GM18498 (cell line): ENCODE measurements at regions not wholly inside any gene's neighbourhood (a gene's known extent, or its start where the extent isn't known, plus 50 kb on each side); places are given as distances from the start of the nearest gene placed in this dataset.

Experiments
- ATAC-seq: cut with Tn5 transposase; IDR thresholded peaks from one replicate; pipeline ENCODE4 v1.9.1; 2021; ENCODE audit warnings: mild to moderate bottlenecking, moderate library complexity; ENCODE audit not compliant: unreplicated experiment

DNA sequence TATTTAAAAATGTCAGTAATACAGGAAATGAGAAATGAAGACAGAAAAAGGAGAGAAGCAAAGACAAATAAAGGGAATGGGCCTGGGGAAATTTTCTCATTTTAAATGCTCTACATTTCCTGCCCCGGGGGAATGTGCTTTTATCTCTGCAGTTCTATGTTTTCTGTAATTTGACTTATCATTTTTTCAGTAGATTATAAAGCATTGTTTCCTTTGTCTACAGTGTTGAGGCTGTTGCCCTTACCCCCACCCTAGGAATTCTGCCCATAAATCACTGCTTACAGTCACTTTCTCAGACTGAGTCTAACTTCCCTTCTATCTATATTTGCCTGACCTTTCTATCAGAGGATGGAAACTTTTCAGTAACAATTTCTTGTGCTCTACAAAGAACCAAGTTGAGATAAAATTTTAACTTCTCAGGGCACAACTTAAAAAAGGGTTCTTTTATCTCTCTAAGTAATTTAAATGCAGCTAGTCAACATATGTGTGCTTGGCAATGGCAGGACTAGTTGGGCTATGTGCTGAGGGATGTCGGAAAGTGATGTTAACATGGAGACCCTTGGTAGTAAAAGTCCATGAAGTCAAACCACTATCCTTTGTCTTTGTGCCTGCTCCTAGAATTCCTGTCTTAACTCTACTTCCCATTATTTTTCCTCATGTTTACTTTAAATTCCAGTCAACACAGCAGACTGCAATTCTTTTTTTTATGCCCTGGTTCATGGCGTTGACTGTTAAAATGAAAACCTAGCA lies 146.5 kb upstream of the MMADHC start:
- ATAC-seq, result no peak

DNA sequence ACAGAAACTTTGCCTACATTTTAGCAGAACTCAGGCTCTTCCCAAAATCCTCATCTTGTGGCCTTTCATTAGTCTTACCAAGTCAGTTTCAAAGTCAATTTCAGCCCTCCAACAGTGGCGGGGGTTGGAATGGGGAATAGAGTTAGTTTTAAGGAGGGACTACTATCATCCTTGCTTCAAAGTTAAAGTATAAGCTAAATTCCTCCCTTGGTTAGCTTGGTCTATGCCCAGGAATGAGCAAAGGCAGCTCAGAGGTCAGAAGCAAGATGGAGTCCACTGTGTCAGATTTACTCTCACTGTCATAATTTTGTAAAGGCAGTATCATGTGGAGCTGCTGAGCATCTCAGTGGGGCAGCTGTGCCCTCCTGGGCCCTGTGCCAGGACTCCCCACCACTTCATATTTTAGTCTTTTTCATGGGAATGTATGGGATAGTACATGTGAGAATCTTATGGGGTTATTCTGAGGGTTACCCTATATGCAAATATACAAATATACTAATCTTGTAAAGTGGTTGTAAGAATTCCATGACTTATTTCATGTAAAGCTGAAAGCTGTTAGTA lies 145.2 kb upstream of the MMADHC start:
- ATAC-seq, result no peak

DNA sequence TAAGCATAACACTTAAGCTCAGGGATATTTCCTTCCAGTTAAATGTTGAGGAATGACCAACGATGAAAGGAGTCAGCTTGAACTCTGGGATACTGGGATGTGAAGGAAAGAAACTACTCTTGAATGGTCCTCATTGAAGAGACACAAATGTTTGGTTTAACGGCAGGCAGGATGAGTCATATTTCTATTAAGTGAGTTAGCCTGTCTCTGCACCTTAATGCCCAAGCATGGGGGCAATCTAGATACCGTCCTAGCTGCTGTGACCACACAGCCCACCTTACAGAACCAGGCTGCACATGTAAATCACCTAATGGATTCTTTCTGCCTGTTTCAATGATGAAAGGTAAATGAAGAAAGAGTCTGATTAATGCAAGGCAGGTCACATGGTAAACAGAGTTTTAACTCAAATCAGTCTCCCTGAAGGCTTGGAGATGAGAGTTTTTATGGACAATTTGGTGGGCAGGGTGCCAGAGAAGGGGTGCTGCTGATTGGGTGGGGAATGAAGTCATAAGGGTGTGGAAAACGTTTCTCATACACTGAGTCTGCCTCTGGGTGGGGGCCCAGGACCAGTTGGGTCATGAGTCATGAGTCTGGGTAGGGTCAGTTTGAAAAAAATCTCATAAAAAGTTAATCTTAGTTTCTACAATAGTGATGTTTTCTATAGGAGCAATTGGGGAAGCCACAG lies 144.6 kb upstream of the MMADHC start:
- ATAC-seq, result no peak

DNA sequence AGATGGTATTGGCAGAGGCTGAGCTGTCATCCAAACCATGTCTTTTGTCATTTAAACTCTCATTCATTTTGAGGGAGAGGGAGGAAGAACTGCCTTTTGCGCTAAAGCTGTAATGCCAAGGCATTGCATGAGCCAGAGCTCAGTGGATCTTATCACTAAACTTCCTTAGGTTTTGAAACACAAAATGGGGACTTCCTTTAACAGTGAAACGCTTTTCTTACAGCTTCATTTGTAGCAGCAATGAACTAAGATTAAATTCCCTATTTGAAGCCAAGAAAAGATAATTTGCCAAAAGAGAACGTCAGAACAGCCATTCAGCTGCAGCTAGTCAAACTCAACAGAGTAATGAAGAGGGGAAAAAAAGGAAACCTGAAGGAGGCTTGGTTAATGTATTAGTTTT lies 143.5 kb upstream of the MMADHC start:
- ATAC-seq, result no peak

DNA sequence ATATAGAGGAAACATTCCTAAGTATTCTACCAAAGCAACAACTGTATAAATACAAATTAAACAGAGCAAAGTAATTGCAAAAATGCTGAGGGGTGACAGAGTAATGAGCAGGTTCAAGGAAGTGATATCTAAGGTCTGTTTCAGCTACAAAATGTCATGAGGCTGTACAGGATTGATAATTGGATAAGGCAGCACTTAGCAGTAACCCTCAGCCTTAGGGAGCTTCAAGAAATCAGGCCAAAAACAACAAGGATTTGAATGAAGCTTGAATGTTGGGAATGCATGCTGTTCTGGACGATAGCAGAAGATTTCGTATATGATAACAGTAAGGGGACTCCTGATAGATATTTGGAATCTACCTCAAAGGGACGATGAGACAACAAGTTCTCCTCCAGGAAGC lies 142.0 kb upstream of the MMADHC start:
- no peak for ATAC-seq

DNA sequence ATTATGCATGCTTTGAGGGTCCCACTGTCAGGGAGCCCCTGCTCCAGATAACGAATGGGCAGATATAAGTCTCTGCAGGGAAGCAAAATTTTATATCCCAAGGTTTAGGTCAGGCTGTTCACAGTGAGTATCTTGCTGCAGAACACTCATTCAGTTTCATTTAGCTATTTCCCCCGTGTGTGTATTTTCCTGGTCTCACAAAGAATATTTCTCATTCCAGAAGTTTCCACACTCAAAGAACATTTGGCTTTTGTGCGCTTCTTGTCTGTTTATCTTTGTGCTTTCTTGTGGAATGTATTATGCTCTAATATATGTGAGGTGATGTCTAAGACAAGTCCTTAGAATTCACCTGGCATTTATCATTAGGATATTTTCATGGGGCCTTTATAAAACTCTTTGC lies 140.4 kb upstream of the MMADHC start:
- no peak for ATAC-seq

DNA sequence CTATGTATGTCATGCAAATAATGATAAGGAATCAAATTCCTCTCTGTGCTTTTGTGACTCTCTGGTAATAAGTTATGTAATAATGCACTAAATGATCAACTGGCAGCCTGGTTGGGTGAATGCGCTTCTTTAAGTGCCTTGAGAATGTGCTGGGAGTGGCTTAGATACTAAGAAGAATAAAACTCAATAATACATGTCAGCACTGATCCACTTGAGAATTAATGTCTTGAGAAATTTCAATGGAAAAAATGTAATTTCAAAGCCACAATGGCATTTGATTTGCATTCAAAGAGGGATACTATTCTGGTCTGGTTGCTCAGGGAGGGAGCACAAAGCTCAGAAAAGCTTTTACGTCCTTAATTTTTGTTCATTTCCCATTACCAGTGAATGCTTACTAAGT lies 137.7 kb upstream of the MMADHC start:
- ATAC-seq, result no peak

DNA sequence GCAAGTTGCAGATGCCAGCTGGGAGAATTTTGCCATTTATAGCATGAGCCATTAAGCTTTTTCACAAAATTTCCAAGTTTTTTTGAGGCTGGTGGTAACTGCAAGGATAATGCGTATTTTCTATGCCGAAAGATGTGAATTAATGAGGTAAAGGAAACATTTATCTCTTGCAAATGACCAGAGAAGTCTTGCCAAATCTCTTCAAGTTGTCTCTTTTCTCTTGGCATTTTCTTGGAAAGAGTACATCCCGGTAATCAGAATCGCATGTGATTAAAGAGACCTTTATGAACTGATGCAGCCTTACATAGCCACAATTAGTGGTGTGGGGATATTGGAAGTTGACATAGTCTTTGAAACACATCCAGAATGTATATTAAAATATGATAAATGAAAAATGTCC lies 136.5 kb upstream of the MMADHC start:
- ATAC-seq, result no peak

DNA sequence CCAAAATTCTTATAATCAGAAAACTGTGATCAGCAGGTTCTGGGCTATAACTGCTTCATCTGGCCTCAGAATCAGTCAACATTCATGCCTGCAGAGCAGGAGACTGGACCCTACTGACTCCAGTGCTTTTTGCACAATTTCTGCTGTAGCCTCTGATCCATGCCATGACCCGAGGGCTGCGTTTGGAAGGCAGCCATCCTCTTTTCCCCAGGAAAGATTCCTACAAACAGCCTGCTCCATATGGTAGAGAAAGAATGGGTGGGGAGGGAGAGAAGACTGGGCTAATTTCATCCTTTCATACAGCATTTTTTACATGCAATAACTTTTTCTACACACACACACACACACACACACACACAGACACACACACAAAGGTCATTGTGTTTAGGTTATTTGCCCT lies 133.0 kb upstream of the MMADHC start:
- ATAC-seq, result no peak

DNA sequence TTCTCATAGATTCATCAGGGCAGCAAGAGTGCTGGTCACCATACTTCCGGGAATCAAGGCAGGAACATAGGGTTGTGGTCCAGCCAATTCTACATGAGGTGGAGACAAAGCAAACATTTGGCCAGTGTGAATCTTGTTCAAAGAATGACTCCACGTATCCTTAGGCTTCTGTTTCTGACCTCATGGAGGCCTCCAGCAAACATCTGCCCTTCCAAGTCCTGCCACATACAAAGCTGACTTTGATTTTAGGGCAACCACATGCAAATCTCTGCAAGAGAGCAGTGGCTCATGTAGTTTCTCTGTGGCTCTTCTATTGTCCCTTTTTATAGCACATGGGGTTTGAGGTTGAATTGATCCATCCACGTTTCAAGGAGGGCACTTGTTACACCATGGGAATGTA lies 132.1 kb upstream of the MMADHC start:
- ATAC-seq, result no peak

DNA sequence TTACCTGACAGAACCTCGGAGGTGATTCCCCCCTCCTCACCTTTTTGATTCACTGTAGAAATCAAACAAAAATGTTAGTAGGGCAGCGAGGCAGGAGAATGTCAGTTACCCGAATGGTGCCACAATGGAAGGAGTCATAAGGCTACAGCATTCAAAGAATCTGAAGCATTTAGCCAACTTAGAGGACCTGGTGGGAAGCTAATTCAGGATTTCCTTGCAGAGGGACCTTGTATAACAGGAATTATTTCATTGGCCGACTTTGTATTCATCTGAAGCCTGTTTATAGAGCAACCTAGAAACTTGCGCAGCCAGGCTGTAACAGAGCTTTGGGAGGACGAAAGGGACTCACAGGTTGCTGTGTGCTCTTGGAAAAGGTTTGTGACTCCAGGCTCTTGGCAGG lies 129.1 kb upstream of the MMADHC start:
- no peak for ATAC-seq

DNA sequence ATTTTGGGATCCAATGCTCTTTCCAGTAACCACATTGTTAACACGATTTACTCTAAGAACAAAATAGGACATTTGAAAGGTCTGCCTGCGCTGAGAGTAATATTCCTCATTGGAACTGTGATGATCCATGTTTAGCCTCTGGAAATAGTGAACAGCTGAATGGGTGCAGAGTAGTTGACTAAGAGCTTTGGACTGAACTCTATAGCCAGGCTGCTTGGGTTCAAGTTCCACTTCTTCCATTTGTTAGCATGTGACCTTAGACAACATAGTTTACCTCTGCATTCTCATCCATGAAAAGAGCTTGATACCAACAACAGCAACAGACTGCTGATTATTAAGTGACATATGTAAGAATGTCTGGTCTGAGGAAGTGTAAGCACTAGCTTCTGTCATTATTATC lies 128.3 kb upstream of the MMADHC start:
- ATAC-seq, result no peak

DNA sequence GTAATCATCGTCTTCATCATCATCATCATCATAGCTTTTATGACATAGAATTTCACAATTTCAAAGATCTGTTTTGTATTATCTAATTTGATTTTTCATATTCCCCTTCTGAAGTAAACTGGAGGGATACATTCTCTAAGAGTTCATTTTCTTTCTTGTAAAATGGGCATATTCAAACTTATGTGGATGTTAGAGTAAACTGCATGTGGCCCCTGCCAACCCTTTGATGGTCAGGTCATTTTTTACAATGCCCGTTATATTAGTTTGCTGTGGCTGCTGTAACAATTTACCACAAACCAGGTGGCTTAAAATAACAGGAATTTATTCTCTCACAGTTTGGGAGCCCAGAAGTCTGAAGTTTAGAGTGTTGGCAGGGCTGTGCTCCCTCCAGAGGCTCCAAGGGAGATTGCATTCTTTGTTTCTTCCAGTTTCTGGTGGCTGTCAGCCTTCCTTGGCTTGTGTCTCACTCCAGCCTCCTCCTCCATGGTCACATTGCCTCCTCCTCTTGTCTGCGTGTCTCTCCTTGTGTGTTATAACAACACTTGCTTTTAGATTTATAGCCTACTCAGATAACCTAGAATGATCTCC lies 127.5 kb upstream of the MMADHC start:
- ATAC-seq, result peak; percentile 75

DNA sequence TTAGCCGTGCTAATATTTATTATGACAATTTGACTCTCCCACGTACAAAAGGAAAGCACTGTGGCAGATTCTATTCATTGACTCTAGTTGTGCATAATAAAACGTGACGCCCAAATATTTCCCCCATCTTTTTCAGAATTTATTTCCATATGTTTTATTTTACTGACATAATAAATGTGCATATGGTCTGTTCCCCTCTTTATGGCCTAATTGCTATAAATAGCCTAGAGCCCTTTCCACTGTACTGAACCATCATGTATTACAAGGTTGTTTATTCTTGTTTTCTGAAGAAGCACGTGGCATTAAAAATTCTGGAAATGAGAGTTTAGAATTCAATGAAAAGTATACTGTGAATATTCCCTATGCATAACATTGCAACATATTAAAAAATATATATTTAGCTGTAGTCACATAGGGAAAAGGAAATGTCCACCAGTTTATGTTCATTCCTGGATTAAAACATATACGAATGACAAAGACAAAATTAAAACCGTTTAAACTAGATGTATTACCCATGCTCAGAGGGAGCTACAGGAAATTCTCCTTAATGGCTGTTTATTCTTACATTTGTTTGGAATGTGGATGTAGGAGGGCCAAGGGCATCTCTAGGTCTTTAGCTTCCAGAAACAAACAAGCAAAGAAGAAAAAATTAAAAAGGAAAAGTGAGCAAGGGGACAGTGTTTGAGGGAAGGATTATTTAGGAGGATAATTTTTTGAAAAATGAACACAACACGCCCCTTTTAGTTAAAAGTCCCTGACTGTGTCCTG lies 122.1 kb upstream of the MMADHC start:
- no peak for ATAC-seq

DNA sequence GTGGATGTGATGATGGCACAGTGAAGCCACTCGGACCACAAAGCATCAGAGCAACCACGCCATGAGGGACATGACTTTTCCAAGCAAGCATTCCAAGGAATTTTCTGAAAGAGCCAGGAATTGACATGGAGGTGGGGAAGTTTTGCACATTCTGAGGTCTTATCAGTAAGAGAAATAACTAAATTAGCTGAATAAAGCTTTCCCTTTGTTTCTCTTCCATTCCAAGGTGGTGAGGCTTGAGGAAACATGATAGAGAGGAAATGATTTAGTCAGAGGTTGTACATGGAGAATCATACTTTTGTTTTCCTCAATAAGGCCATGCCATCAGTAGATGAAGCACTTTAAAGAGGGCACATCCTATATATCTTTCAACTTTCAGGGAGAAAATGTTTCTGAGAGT lies 115.7 kb upstream of the MMADHC start:
- ATAC-seq, result no peak

DNA sequence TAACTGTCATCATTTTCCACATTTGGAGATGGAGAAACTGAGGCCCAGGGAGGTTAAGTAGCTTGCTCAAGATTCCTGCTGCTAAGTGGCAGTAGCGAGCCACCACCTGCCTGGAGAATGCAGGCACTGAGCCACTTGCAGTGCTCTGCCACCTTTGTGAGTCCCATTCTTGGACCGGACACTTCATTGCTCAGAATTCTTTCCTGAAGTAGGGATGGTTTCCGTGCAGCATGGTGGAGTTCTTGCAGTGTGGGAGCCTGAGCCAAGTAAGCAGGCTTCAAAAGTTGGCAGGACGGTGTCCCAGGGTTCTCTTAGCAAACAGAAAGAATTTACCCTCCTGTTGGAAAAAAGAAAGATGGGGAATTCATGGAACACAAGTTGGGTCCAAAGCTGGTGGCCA lies 115.0 kb upstream of the MMADHC start:
- no peak for ATAC-seq

DNA sequence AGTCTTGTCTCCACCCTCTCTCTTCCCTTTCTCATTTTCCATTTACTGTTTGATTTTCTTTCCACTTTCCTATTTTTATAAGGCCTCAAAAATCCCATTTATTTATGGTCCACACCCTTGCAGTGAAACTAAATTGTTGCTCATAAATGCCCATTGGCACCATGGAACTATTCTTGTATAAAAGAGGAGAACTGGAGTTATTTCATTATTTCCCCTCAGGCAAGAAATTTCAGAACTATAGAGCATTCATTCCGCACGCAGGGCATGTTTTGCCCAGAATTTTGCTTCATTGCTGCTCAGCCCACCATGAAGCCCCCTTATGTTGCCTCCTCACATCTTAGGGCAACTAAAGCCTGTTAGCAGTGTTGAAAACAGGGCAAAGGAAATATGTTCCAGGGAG lies 113.7 kb upstream of the MMADHC start:
- no peak for ATAC-seq

DNA sequence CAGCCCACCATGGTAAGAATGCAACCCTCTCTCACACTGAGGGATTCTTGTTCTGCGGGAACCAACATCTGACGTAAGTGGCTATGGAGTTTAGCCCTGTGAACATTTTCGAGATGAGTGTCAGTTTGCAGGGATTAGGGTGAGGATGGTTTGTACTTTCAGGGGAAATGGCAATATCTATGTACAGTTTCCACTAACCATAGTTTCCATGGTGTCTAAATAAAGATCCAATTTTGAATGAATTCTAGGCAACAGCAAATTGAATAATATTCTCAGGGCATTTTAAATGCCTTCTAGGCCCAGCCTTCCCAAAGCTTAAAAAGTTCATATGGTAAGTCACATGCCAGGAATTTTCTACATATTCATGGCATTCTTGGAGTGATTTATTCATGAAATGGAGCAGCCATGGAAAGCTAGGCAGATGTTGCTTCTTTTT lies 105.4 kb upstream of the MMADHC start:
- ATAC-seq, result no peak

DNA sequence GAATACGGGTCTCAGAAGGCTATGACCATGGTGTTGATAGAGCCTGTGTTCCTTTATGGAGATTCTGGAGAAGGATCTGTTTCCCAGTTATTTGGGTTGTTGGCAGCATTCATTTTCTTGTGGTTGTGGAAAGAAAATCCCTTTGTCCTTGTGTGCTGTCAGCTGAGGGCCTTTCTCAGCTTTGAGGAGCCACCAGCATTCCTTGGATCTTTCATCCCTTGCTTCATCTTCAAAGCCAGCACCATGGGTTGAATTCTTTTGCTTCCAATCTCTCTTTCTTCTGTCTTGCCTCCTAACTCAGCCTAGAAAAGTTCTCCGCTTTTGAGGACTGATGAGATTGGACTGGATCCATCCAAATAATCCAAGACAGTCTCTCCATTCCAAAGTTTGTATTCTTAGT lies 103.2 kb upstream of the MMADHC start:
- ATAC-seq, result no peak

DNA sequence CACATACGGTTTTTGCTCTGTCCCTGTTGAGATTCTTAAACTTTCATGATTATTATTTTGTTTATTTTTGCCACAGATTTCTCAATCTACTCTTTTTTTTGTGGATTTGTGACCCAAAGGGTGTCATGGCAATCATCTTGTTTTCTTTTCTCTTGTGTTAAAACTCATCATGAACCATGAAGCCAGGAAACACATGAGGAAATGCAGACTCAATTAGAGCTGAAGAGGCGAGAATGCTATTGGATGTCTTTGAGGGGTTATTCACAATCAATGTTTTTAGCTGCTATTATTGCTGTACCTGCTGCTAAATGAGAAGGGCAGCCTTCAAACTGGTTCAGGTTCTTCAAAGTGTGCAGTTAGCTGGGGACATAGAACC lies 99.5 kb upstream of the MMADHC start:
- ATAC-seq, result no peak
